ENCODE measurements at regions not wholly inside any gene's neighbourhood (a gene's known extent, or its start where the extent isn't known, plus 50 kb on each side); places are given as distances from the start of the nearest gene placed in this dataset.
"Not testable (repeated sequence)": the region's sequence is repeated elsewhere in the genome, so short reads cannot be mapped to it uniquely, and the experiment has no call there.

GRCh38 chr7:112981966-112982365 lies 104.7 kb downstream of the GPR85 start:
- H3K27ac ChIP-seq (ENCODE audit: low read depth, low read length, severe bottlenecking) = no peak overlapping the region
- no CpG with 5 or more reads among the region's 1 CpG for WGBS, 2 experiments (ENCODE audit: insufficient coverage in 2 of 2)

GRCh38 chr7:112979055-112979454 lies 107.6 kb downstream of the GPR85 start:
- not testable (repeated sequence) for H3K9me3 ChIP-seq (ENCODE audit: control insufficient read depth, low read length); H3K27ac ChIP-seq (ENCODE audit: low read depth, low read length, severe bottlenecking); H3K36me3 ChIP-seq (ENCODE audit: control insufficient read depth, insufficient read depth, low read length); H3K4me3 ChIP-seq (ENCODE audit: extremely low read depth, insufficient read depth, low read length, poor library complexity, severe bottlenecking); H3K4me1 ChIP-seq (ENCODE audit: control insufficient read depth, insufficient read depth, low read length, poor library complexity, severe bottlenecking)
- WGBS, 2 experiments (ENCODE audit: insufficient coverage in 2 of 2) = 83 to 100% methylated on average over 1 of the region's 3 CpGs

More at GRCh38 chr7:112981966-112982365, 104.7 kb downstream of the GPR85 start:
- no peaks in the 10 kb centered on the region for H3K36me3 ChIP-seq (ENCODE audit: control insufficient read depth, insufficient read depth, low read length)
- H3K9me3 ChIP-seq (ENCODE audit: control insufficient read depth, low read length) = no peaks in the 10 kb centered on the region
- H3K4me1 ChIP-seq (ENCODE audit: control insufficient read depth, insufficient read depth, low read length, poor library complexity, severe bottlenecking) = peaks cover 18% of the 10 kb centered on the region
- H3K4me3 ChIP-seq (ENCODE audit: extremely low read depth, insufficient read depth, low read length, poor library complexity, severe bottlenecking) = no peak overlapping the region

GRCh38 chr7:112977244-112977955 lies 109.2 kb downstream of the GPR85 start:
- no CpG with 5 or more reads among the region's 8 CpGs for WGBS, 2 experiments (ENCODE audit: insufficient coverage in 2 of 2)
- H3K36me3 ChIP-seq (ENCODE audit: control insufficient read depth, insufficient read depth, low read length); H3K27ac ChIP-seq (ENCODE audit: low read depth, low read length, severe bottlenecking); H3K9me3 ChIP-seq (ENCODE audit: control insufficient read depth, low read length); H3K4me1 ChIP-seq (ENCODE audit: control insufficient read depth, insufficient read depth, low read length, poor library complexity, severe bottlenecking); H3K4me3 ChIP-seq (ENCODE audit: extremely low read depth, insufficient read depth, low read length, poor library complexity, severe bottlenecking): not testable (repeated sequence)

- no peaks in the 10 kb centered on the region for H3K9me3 ChIP-seq (ENCODE audit: control insufficient read depth, low read length)
- no peak overlapping the region for H3K4me3 ChIP-seq (ENCODE audit: extremely low read depth, insufficient read depth, low read length, poor library complexity, severe bottlenecking)
- H3K36me3 ChIP-seq (ENCODE audit: control insufficient read depth, insufficient read depth, low read length) = no peaks in the 10 kb centered on the region
- no peak overlapping the region for H3K27ac ChIP-seq (ENCODE audit: low read depth, low read length, severe bottlenecking)
- H3K4me1 ChIP-seq (ENCODE audit: control insufficient read depth, insufficient read depth, low read length, poor library complexity, severe bottlenecking) = no peaks in the 10 kb centered on the region
Observed at GRCh38 chr7:112970771-112971170, 115.9 kb downstream of the GPR85 start.

- no CpG with 5 or more reads among the region's 1 CpG for WGBS, 2 experiments (ENCODE audit: insufficient coverage in 2 of 2)
- Histone ChIP-seq H3K4me1 (ENCODE audit: control insufficient read depth, insufficient read depth, low read length, poor library complexity, severe bottlenecking) (no peaks in the 10 kb centered on the region), H3K36me3 (ENCODE audit: control insufficient read depth, insufficient read depth, low read length) (no peaks in the 10 kb centered on the region)
Observed at GRCh38 chr7:112969946-112970345, 116.7 kb downstream of the GPR85 start.

GRCh38 chr7:112965506-112965905 lies 121.1 kb downstream of the GPR85 start:
- Histone ChIP-seq H3K9me3 (ENCODE audit: control insufficient read depth, low read length) (no peaks in the 10 kb centered on the region), H3K4me1 (ENCODE audit: control insufficient read depth, insufficient read depth, low read length, poor library complexity, severe bottlenecking) (no peaks in the 10 kb centered on the region), H3K4me3 (ENCODE audit: extremely low read depth, insufficient read depth, low read length, poor library complexity, severe bottlenecking) (no peak overlapping the region), H3K36me3 (ENCODE audit: control insufficient read depth, insufficient read depth, low read length) (no peaks in the 10 kb centered on the region), H3K27ac (ENCODE audit: low read depth, low read length, severe bottlenecking) (no peak overlapping the region)
- WGBS, 2 experiments (ENCODE audit: insufficient coverage in 2 of 2) = 67% methylated on average over 1 of the region's 1 CpG; no CpG with 5 or more reads in 1 of the 2 experiments

More at GRCh38 chr7:112969946-112970345, 116.7 kb downstream of the GPR85 start:
- Histone ChIP-seq H3K9me3 (ENCODE audit: control insufficient read depth, low read length) (no peaks in the 10 kb centered on the region), H3K27ac (ENCODE audit: low read depth, low read length, severe bottlenecking) (no peak overlapping the region), H3K4me3 (ENCODE audit: extremely low read depth, insufficient read depth, low read length, poor library complexity, severe bottlenecking) (no peak overlapping the region)

GRCh38 chr7:112963634-112964033 lies 123.0 kb downstream of the GPR85 start:
- no CpG with 5 or more reads among the region's 1 CpG for WGBS, 2 experiments (ENCODE audit: insufficient coverage in 2 of 2)
- H3K9me3 ChIP-seq (ENCODE audit: control insufficient read depth, low read length) = no peaks in the 10 kb centered on the region
- no peaks in the 10 kb centered on the region for H3K4me1 ChIP-seq (ENCODE audit: control insufficient read depth, insufficient read depth, low read length, poor library complexity, severe bottlenecking)

GRCh38 chr7:112962815-112963214 lies 123.8 kb downstream of the GPR85 start:
- Histone ChIP-seq H3K4me1 (ENCODE audit: control insufficient read depth, insufficient read depth, low read length, poor library complexity, severe bottlenecking) (no peaks in the 10 kb centered on the region), H3K27ac (ENCODE audit: low read depth, low read length, severe bottlenecking) (no peak overlapping the region), H3K4me3 (ENCODE audit: extremely low read depth, insufficient read depth, low read length, poor library complexity, severe bottlenecking) (no peak overlapping the region), H3K9me3 (ENCODE audit: control insufficient read depth, low read length) (no peaks in the 10 kb centered on the region), H3K36me3 (ENCODE audit: control insufficient read depth, insufficient read depth, low read length) (no peaks in the 10 kb centered on the region)
- 40 to 94% methylated on average over 1 to 2 of the region's 3 CpGs for WGBS, 2 experiments (ENCODE audit: insufficient coverage in 2 of 2)

More at GRCh38 chr7:112963634-112964033, 123.0 kb downstream of the GPR85 start:
- Histone ChIP-seq H3K4me3 (ENCODE audit: extremely low read depth, insufficient read depth, low read length, poor library complexity, severe bottlenecking) (no peak overlapping the region), H3K27ac (ENCODE audit: low read depth, low read length, severe bottlenecking) (no peak overlapping the region), H3K36me3 (ENCODE audit: control insufficient read depth, insufficient read depth, low read length) (no peaks in the 10 kb centered on the region)

GRCh38 chr7:112959276-112959675 lies 127.4 kb downstream of the GPR85 start:
- no peak overlapping the region for H3K27ac ChIP-seq (ENCODE audit: low read depth, low read length, severe bottlenecking)
- H3K36me3 ChIP-seq (ENCODE audit: control insufficient read depth, insufficient read depth, low read length) = no peaks in the 10 kb centered on the region
- H3K4me1 ChIP-seq (ENCODE audit: control insufficient read depth, insufficient read depth, low read length, poor library complexity, severe bottlenecking) = no peaks in the 10 kb centered on the region
- H3K4me3 ChIP-seq (ENCODE audit: extremely low read depth, insufficient read depth, low read length, poor library complexity, severe bottlenecking) = no peak overlapping the region
- H3K9me3 ChIP-seq (ENCODE audit: control insufficient read depth, low read length) = no peaks in the 10 kb centered on the region

GRCh38 chr7:112958775-112959174 lies 127.9 kb downstream of the GPR85 start:
- no peaks in the 10 kb centered on the region for H3K9me3 ChIP-seq (ENCODE audit: control insufficient read depth, low read length)
- no peaks in the 10 kb centered on the region for H3K4me1 ChIP-seq (ENCODE audit: control insufficient read depth, insufficient read depth, low read length, poor library complexity, severe bottlenecking)
- no peaks in the 10 kb centered on the region for H3K36me3 ChIP-seq (ENCODE audit: control insufficient read depth, insufficient read depth, low read length)
- no peak overlapping the region for H3K4me3 ChIP-seq (ENCODE audit: extremely low read depth, insufficient read depth, low read length, poor library complexity, severe bottlenecking)
- no peak overlapping the region for H3K27ac ChIP-seq (ENCODE audit: low read depth, low read length, severe bottlenecking)

- Histone ChIP-seq H3K4me3 (ENCODE audit: extremely low read depth, insufficient read depth, low read length, poor library complexity, severe bottlenecking) (no peak overlapping the region), H3K4me1 (ENCODE audit: control insufficient read depth, insufficient read depth, low read length, poor library complexity, severe bottlenecking) (no peaks in the 10 kb centered on the region), H3K36me3 (ENCODE audit: control insufficient read depth, insufficient read depth, low read length) (no peaks in the 10 kb centered on the region), H3K27ac (ENCODE audit: low read depth, low read length, severe bottlenecking) (no peak overlapping the region), H3K9me3 (ENCODE audit: control insufficient read depth, low read length) (no peaks in the 10 kb centered on the region)
Observed at GRCh38 chr7:112957901-112958300, 128.7 kb downstream of the GPR85 start.
